GM11168 (cell line): ENCODE measurements at regions not wholly inside any gene's neighbourhood (a gene's known extent, or its start where the extent isn't known, plus 50 kb on each side); places are given as distances from the start of the nearest gene placed in this dataset.

Experiments used
- in situ Hi-C: fragments of 300-500 bp; cut with MboI; formaldehyde crosslinking; loops from one replicate; pipeline ENCODE4 v1.12.0; 2022; ENCODE audit warnings: low sequenced_read_pairs; ENCODE audit not compliant: unreplicated experiment

DNA sequence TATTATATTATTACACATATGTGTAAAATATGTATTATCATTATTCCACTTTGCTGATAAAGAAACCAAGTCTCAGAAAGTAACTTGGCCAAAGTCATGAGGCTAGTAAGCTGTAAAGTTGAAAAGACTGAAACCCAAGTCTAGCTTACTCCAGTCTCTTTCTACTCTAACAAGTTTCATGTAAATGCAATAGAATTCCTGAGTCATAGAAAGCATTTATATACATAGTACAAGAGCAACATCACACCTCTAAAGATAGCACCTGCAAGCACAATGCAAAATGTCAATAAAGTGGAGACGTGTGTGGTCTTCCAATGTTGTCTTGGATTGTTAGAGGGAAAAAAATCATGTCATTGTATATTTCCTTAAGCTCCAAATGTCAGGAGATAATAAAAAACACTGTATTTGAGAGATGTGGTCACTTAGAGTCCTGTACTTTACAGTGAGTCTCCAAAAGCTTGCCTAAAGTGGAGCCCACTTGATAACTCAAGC is 430.3 kb upstream of the NRP1 start:
- in situ Hi-C loops = no loop called here

DNA sequence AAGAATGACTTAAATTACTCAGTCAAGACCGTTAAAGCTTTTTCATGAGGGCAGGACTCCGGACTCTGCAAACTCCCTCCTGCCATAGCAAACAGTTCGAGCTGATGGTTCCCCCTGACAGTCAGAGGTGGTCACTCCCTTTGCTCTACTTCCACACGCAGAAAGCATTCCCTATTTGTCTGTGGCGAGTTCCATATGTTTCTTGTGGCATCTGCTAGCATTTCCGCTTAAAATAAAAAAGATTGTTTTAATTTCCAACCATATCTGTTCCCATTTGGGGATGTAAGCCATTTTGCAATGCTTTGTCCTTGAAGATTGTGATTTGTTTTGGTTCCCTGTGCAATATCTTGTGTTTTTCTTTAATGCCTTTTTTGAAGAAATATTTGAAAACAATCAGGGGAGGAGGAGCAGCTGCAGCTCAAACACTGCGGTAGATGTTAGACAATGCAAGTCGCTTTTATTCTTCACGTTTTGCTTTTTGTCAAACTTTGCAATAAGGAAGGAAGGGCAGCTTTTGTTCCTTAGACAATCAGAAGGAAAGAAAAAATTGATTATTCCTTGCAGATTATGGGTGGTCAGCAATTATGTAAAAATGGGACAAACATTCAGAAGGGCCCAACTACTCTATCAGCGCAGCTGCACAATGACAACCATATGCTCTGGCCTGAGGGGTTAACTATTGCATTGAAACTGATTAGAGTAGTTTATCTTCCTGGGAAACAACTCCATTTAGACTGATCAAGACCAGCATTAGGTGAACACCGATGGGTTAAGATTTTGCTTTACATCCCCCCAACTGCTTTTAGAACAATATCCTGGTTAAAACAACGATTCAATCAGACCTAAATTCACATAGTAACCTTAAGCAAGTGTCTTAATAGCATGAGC is 425.8 kb upstream of the NRP1 start:
- in situ Hi-C loops = no loop called here

DNA sequence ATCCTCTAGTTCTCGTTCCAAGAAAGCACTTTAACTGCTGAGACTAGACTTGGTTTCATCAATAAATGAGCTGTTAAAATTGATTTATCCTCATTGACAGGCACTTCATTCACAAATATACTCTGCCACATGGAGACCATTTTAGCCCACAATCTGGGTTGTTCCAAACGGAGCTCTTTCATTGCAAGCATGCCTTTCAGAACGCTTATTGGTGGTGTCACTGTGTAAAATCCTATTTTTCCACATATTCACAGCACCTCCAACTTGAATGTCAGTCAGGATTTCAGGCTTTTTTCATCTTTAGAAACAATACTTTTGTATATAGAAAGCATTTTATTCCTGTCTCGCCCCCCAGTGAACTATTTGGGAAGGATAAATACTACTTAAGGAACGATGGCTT is 424.7 kb upstream of the NRP1 start:
- in situ Hi-C loops = no loop called here

DNA sequence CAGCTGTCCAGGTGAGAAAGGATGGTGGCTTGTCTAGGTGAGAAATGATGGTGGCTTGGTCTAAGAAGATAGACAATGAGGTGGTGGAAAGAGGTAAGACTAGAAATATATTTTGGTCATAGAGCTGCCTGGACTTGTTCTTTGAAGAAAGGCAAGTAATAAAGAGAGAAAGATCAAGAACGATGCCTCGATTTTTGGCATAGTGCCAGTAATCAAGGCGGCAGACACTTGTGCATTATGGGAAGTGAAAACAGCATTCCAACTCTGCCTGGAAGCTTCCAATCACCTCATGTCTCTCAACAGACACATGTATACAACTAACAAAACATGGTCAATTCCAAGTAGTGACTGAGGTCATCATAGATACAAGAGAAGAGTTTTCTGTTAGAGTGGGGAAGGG is 423.8 kb upstream of the NRP1 start:
- in situ Hi-C loops = no loop called here

- in situ Hi-C loops = no loop called here
Measured at GRCh38 chr10:33754052-33754451, 419.6 kb upstream of the NRP1 start.

GRCh38 chr10:33753389-33753788 is 418.9 kb upstream of the NRP1 start:
- in situ Hi-C loops = no loop called here

DNA sequence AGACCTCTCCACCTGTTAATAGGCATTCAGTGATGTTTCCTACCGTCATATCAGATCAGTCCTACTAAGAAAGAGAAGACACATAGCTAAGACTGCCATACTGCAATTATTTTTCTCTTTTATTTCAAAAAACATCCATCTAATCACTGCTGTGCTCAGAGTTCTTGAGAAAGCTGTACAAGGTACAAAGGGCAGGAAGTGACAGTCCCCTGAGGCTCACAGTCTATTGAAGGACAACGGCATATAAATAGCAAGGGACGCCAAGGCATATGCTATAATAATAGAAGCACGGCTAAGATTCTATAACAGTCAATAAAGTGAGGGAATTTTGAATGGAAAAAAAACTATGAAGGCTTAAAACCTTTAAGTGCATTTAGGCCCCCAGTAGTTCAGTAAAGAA is 415.3 kb upstream of the NRP1 start:
- in situ Hi-C loops = no loop called here

GRCh38 chr10:33749067-33749735 is 414.7 kb upstream of the NRP1 start:
- in situ Hi-C loops = no loop called here

GRCh38 chr10:33746836-33747268 is 412.4 kb upstream of the NRP1 start:
- in situ Hi-C loops = no loop called here

- in situ Hi-C loops = no loop called here
Measured at GRCh38 chr10:33746186-33746585, 411.7 kb upstream of the NRP1 start.

DNA sequence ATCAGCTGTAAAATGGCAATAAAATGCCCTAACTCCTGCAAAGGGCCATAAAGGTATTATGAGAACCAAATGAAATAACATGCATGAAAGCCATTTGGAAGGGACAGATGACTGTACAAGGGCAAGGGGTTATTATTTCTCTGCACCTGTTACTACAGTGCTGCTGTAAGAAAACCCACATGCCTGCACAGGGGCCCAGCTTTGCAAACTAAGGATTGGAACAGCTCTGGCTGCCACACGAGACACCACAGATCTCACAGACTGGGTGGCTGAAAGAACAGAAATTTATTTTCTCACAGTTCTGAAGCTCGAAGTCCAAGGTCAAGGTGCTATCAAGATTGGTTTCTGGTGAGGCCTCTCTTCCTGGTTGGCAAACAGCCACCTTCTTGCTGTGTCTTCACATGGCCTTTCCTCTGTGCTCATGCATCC is 409.0 kb upstream of the NRP1 start:
- in situ Hi-C loops = no loop called here

DNA sequence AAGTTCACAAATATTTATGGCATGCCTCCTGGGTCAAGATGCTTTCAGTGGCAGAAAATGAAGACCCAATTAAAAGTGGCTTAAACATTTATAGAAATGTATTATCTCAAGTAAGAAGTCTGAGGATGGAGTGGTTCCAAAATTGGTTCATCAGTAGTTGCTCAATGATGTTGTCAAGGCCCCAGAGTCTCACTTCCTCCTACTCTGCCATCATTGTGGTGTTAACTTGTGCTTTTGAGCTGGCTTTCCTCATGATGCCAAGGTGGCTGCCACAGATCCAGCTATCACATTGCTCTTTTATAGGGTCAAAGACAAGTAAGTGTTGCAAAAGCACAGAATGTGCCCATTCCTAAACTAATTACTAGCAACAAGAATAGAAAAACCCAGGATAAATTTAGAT is 404.6 kb upstream of the NRP1 start:
- in situ Hi-C loops = no loop called here

DNA sequence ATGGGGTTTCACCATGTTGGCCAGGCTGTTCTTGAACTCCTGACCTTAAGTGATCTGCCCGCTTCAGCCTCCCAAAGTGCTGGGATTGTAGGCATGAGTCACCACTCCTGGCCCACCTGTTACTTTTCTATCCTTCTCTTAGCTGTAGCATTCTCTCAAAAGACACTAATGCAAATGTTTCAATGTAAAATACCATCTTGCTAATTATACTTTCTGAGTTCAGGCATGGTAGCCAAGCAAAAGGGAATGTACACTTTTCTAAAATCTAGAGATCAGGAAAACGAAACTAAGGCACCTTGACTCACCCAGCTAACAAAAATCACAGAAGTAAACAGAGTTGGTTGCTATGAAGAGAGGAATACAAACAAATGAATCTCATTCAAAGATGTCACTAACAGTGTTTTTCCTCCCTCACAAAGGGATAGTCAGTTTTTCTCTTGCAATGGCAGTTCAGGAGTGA is 401.0 kb upstream of the NRP1 start:
- in situ Hi-C loops = no loop called here

DNA sequence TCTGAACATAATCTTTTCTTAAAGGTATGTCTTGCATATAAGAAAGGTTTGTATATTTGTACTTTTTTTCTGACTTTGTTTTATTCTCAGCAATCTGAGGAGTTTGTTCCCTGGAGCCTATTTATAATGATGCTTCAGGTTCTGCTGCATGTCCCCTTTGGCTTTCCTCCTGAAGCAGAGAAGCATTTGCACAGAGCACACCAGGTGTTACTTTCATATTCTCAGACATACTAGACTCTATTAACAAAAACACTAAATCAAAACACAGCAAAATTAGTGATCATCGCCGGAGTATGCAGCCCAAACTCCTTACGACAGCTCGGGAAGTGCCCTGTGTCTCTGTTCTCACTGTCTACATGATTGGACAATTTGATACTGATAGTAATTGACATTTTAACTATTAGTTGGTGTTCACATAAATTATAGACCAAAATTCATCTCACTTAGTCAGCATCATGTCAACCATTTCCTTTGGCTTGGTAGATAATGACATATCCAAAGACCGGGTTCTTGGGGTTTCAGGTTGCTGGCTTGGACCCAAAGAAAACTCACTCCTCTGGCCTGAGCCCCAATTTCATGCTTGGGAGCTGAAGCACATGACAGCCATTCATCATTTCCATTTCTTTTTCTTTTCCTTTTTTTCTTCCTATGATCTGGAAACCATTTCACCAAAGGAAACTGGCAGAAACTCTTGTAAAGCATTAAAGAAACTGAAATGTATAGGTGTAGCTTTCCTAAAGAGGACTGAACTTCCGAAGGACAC is 400.1 kb upstream of the NRP1 start:
- in situ Hi-C loops = no loop called here

- in situ Hi-C loops = no loop called here
Measured at GRCh38 chr10:33733058-33733457, 398.6 kb upstream of the NRP1 start.

DNA sequence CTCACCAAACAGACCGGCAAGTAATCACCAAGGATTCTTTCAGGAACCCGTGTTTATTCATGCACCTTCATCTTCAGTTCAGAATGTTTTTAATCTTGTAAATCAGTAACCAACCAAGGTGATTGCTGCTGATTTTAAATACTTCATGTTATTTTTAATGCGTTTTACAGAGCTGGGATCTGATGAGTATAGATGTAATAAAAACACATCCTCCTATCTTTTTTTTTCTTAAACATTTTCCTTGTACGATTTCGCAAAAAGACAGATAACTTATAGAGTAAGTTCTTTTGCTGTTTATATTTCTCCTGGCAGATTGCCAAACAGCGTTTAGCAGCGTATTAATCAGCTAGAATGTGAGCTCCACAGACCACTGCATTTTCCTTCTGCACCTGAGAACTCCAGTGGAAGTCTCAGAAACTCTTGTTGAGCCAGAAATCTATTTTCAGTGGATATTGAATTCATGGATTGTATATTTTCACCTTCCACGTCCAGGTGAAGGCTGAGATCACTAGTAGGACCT is 397.8 kb upstream of the NRP1 start:
- in situ Hi-C loops = no loop called here

- in situ Hi-C loops = no loop called here
Measured at GRCh38 chr10:33731322-33731721, 396.9 kb upstream of the NRP1 start.

GRCh38 chr10:33725430-33725829 is 391.0 kb upstream of the NRP1 start:
- in situ Hi-C loops = no loop called here

DNA sequence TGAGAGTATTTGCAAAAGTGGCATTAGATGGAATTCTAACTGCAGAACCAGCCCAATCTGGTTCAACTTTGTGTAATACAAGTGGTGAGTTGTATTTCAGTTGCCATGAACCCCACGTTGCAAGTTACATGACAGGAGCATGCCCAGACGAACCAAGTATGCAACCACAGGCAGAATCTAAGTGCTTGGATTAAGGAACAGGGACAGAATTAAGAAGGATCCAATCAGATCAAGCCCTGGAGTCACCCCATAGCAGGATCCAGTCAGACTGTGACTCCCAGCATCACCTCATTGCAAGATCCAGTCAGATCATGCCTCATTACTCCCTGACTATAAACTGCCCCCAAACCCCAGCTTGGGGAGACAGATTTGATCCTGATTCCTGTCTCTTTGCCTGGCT is 388.7 kb upstream of the NRP1 start:
- in situ Hi-C loops = no loop called here

GRCh38 chr10:33722067-33722466 is 387.6 kb upstream of the NRP1 start:
- in situ Hi-C loops = no loop called here
